Left kidney (tissue), 1 donor: ENCODE measurements at regions not wholly inside any gene's neighbourhood (a gene's known extent, or its start where the extent isn't known, plus 50 kb on each side); places are given as distances from the start of the nearest gene placed in this dataset.

Experiments used
- DNase-seq: peaks from one replicate; pipeline ENCODE4 v3.0.0-alpha.2; 2013

GRCh38 chrX:39988496-39988895 lies 109.3 kb downstream of the BCOR start:
- no peak for DNase-seq

GRCh38 chrX:39990388-39990787 lies 107.4 kb downstream of the BCOR start:
- DNase-seq, result no peak

GRCh38 chrX:39992300-39992699 lies 105.5 kb downstream of the BCOR start:
- DNase-seq, result no peak

DNA sequence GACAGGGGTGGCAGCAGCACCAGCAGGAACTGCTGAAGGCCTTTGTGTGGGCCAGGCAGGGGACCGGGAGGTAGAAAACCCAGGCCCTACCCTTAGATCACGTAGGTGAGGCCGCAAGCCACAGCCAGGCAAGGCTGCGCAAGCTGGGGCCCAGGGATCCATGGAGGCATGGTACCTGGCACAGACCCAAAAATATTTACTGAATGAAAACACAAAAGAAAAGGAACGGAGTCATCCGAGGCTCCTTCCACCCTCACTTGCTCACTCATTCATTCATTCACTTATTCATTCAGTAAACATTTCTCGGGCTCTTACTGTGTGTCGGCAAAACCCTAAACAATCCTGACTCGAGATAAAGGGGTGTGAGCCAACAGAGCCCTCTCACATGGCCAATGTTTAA lies 102.3 kb downstream of the BCOR start:
- no peak for DNase-seq

GRCh38 chrX:39996536-39996935 lies 101.2 kb downstream of the BCOR start:
- DNase-seq, result no peak

- DNase-seq, result no peak
Measured at GRCh38 chrX:39998636-39999406, 98.9 kb downstream of the BCOR start.
